Hypothalamus (tissue), 51 donors: ENCODE measurements at regions not wholly inside any gene's neighbourhood (a gene's known extent, or its start where the extent isn't known, plus 50 kb on each side); places are given as distances from the start of the nearest gene placed in this dataset.
"Not testable (repeated sequence)": the region's sequence is repeated elsewhere in the genome, so short reads cannot be mapped to it uniquely, and the experiment has no call there.

Source experiments
- DNase-seq, 51 donors: peaks; one replicate each; lab custom pipeline; 2025; lab: John Stamatoyannopoulos, UW

DNA sequence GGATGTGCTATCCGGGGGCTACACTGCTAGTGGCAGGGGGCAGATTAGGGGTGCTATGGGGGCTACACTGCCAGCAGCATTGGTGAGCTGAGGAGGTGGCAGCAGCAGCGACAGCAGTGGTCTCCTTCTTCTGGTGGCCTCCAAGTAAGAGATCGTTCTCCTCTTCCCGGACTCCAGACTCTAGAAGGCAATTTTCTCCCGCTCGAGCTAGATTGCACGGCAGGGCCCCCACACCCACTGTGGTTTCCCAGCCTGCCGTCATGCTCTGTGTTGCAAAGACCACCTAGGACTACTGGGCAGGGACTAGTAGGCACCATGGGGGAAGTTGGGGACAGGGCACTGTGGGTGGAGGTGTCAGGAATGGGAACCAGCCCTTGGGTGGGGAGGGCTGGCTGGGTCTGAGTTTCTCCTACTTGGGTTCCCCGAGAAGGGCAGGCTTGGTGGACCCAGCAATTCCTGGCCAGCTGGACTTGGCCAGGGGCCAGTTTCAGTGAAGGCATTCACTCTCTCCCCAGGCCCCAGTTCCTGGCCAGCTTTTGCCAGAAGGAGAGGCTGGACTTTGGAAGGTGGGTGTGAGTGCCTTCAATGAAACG lies 203.4 kb upstream of the WSB1 start:
- not testable (repeated sequence) for DNase-seq

DNA sequence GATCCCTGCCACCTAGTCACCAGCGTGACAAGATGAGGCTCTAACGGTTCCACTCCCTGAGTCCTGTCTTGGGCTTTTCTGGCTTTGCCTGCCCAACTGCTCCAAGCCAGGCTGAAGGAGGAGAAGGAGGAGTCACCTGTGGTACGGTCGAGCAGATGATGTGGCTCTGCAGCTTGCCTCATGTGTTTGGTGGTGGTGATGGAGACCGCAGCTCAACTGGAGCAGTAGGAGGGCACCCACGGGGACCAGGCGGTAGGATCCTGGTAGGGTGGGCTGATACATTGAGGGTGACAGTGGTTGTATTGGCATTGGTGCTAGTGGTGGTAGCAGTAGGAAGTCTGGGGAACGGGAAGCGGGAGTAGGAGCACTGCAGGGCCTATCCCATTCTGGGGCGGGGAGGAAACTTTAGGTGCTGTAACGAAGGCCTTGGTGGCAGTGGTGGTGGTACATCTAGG lies 202.8 kb upstream of the WSB1 start:
- DNase-seq: no peak

DNA sequence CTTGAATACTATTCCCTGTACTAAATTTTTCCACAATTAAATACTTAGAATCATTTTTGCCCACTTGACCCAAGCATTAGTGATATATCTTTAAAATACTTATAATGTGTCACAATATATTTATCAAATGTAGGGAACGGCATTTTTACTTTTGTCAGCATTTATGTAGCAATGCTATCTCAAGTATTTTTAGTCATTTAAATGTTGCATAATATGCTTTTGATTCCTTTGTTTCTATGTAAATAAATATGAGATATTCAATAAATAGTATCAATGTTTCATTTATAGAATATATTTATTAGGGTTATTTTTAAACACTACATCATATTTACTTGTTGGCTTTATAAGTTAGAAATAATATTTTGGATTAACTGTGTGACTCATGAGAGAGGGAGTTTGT lies 199.7 kb upstream of the WSB1 start:
- not testable (repeated sequence) for DNase-seq

DNA sequence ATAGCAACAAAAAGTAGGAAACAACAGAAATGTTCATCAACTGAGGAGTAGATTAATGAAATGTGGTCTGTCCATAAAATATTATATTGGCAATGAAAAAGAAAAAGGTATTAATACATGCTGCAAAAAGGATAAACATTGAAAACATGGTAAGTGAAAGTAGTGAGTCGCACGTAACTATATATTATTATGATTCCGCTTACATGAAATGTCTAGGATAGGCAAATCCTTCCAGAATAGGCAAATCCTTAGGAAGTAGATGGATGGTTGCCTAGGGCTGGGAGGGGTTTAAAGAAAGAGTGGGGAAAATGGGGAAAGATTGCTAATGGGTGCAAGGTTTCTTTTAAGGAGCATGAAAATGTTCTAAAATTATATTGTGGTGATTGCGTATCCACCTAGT lies 198.1 kb upstream of the WSB1 start:
- not testable (repeated sequence) for DNase-seq

DNA sequence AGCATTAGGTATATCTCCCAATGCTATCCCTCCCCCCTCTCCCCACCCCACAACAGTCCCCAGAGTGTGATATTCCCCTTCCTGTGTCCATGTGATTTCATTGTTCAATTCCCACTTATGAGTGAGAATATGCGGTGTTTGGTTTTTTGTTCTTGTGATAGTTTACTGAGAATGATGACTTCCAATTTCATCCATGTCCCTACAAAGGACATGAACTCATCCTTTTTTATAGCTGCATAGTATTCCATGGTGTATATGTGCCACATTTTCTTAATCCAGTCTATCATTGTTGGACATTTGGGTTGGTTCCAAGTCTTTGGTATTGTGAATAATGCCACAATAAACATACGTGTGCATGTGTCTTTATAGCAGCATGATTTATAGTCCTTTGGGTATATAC lies 194.6 kb upstream of the WSB1 start:
- not testable (repeated sequence) for DNase-seq

DNA sequence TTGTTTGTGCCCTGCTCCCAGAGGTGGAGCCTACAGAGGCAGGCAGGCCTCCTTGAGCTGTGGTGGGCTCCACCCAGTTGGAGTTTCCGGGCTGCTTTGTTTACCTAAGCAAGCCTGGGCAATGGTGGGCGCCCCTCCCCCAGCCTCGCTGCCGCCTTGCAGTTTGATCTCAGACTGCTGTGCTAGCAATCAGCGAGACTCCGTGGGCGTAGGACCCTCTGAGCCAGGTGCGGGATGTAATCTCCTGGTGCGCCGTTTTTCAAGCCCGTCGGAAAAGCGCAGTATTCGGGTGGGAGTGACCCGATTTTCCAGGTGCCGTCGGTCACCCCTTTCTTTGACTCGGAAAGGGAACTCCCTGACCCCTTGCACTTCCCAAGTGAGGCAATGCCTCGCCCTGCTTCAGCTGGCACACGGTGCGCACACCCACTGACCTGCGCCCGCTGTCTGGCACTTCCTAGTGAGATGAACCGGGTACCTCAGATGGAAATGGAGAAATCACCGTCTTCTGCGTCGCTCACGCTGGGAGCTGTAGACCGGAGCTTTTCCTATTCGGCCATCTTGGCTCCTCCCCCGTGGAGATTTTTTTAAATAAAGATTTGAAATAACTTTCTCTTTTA lies 189.2 kb upstream of the WSB1 start:
- DNase-seq: not testable (repeated sequence)

DNA sequence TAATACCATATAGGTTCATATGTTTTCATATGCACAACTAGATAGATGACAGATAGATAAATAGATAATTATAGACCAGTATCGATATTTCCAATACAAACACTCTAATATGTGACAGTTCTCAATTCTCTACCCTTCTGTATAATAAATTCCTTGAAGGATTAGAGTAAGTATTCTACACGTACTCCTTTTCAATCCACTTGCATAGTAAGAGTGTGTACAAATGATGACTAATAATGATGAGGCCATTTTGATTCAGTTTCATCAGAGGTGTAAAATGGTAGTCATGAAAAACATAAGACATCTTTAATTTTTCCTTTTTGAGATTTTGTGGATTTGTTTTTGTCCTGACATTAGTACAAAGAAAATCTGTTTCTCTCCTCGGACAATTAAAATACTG lies 188.3 kb upstream of the WSB1 start:
- no peak for DNase-seq

DNA sequence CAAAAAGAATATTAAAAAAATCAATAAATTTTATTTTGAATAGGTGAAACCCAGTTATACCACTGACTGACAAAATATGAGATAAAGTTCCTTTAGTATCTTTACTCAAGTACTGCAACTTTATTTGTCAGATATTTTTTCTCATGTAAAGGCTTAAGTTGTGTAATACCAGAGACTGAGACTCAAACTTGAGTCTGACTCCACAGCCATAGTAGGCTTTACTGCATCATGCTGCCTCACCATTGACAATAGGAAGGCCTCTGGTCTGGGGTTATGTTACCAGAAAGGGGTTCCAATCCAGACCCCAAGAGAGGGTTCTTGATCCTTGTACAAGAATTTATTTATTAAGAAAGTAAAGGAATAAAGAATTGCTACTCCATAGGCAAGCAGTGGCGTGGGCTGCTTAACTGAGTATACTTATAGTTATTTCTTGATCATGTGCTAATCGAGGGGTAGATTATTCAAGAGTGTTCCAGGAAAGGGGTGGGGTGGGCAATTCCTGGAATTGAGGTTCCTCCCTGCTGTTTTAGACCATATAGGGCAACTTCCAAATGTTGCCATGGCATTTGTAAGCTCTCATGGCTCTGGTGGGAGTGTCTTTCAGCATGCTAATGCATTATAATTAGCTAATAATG lies 187.4 kb upstream of the WSB1 start:
- no peak for DNase-seq

DNA sequence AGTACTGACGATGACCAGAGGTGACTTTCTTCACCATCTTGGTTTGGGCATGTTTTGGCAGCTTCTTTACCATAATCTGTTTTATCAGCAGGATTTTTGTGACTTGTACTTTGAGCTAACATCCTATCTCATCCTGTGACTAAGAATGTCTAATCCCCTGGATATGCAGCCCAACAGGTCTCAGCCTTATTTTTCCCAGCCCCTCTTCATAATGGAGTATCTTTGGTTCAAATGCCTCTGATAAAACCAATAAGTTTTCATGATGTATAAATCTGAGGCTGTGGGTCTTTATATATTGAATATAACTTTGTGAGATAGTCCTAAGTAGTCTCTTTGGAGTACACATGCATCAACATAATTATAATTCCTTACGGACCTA lies 186.9 kb upstream of the WSB1 start:
- DNase-seq: no peak

DNA sequence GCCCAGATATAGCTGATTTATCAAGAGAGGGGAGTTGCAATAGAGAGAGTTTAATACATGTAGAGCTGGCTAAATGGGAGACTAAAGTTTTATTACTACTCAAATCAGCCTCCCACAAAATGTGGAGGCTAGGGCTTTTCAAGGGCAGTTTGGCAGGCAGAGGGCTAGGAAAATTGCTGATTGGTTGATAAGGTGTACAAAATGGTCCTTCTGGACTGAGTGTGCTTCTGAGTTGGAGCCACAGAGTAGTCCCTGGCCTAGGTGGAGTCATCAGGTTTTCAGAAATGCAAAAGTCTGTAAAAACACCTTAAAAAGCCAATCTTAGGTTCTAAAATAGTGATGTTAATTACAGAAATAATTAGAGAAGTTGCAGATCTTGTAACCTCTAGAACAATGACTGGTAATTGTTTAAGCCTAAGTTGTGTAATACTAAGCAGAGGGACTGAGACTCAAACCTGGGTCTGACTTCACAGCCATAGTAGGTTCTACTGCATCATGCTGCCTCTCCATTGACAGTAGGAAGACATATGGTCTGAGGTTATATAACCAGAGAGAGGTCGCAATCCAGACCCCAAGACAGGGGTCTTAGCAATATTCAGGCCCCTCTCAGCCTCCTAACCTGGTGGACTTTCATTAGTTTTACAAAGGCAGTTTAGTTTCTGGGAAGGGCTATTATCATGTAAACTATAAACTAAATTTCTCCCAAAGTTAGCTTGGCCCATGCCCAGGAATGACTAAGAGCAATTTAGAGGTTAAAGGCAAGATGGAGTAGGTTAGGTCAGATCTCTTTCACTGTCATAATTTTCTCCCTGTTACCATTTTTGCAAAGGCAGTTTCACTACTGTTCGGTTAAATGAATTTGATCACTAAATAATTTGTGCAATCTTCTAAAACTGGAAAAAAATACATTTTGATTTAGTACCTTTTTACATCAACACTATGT lies 186.3 kb upstream of the WSB1 start:
- DNase-seq: not testable (repeated sequence)

DNA sequence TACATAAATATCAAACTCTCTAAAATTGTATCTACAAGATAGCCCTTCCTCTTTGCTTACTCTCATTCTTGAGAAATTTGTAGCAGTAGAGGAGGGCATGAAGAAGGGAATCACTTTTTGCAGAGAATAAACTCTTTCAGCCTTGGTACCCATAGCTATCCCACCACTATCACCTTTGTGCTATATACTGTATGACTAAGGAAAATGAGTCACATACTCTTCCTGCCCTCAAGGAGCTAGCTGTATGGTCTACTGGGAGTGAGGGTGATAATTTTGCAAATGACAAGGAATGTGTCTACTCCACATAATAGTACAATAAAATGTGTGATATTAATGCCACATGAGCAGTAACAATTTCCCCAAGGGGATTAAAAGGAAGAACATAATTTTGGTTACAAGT lies 184.6 kb upstream of the WSB1 start:
- no peak for DNase-seq

DNA sequence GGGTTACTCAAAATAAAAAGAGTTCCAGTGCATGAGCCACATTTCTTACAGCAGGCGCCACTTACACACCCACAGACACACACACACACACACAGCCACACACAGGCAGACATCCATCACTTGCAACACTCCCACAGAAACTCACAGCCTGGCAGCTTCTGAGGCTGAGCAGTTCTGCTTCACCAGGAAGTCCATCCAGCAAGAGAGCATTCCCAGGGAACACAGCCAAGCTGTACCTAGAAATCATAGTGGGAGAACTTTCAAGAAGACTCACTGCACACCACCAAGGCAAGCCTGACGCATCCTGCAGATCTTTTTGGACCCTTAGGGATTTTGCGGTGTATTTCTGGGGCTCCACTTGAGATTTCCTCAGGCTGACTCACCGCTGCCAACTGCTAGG lies 140.9 kb upstream of the WSB1 start:
- peak in 1 of 51 donors; percentile 42 for DNase-seq

DNA sequence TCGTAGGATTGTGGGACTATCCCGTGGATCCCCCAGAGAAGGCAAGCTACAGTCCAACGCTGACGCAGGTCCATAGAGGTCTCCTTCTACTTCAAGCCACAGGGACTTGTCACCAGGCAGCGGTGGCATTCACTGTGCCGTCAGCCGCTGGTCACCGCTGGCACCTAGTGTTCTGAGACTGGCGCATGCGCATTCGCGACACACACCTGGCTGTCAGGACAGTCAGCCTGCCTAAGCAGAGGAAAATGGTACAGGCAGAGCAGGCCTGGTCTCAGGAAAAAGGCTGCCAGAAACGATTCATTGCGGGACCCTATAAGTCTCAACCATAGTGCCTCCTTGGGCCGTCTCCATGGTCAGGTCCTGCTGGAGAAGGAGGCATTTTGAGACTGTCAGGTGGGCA lies 138.0 kb upstream of the WSB1 start:
- no peak for DNase-seq

DNA sequence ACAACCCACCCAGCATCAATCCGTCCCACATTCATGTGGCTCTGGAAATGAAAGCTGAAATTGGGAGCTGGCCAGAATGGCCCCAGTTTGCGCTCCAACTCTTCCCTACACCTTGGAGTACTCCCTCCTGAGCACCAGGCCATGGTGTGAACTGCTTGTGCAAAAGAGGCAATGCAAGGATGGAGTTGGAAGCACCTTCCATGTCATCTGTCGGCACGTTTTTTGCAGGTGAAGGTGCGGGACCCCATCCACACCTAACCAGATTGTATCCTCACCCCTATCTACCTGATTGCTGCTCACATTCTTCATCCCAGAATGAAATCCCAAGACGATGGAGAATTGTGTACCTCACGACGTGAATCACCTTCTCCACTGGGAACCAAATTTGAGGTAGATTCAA lies 136.6 kb upstream of the WSB1 start:
- DNase-seq: no peak

DNA sequence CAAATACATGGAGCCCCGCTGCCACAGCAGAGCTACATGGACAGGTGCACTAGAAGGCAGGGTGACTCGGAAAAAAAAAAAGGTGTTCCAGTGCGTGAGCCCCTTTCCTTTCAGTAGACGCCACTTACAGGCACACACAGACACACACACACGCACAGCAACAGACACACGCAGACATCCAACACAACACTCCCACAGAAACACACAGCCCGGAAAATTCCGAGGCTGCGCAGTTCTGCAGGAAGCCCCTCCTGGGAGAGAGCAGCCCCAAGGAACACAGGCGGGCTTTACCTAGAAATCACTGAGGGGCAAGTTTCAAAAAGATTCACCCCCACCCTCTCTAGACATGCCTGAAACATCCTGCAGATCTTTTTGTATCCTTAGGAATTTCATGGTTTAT lies 136.0 kb upstream of the WSB1 start:
- DNase-seq: no peak

DNA sequence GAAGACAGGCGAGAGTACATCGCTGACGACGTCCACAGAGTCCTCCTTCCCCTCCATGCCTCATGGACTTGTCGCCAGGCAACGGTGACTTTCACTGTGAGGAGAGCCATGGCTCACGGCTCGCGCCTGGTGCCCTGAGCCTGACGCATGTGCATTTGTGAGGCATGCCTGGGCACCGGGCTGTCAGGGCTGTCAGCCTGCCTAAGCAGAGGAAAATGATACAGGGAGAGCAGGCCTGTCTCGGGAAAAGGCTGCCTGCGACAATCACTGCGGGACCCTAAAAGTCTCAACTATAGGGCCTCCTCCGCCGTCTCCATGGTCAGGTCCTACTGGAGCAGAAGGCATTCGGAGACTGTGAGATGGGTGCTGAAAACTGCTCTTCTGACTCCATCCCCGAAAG lies 135.5 kb upstream of the WSB1 start:
- no peak for DNase-seq

DNA sequence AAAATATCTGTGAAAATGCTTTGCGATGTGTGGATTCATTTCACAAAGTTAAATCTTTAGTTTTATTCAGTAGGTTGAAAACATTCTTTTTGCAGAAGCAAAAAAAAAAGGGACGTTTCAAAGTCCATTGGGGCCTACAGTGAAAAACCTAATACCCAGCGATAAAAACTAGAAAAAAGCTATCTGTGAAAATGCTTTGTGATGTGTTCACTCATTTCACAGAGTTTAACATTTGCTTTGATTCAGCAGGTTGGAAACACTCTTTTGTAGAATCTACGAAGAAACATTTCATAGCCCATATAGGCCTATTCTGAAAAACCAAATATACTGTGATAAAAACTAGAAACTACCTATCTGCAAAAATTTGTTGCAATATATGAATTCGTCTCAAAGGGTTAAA lies 113.6 kb upstream of the WSB1 start:
- no peak for DNase-seq

DNA sequence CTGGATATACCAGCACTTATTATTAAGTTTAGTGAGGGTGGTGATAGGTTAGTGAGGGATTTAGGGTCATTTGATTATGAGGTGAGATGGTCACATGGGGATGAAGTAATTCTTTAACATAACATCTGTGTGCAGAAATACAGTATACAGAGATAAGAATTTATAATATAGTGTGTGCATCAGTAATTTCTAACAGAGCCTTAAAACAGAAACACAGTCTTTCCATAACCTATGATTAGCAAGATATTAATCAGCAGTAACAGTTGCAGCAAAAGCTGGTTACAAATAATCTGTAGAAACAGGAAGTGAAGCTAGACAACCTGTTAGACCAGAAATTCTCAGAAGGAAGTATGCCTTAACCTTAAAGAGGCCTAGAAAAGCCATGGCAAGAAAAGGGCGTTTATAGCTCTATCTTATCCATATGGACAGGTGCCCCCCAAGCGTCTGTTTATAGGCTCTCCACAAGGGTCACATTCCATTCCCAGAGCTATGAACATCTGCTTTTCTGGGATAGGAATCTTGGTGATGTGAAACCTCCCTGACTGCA lies 112.5 kb upstream of the WSB1 start:
- DNase-seq: not testable (repeated sequence)

DNA sequence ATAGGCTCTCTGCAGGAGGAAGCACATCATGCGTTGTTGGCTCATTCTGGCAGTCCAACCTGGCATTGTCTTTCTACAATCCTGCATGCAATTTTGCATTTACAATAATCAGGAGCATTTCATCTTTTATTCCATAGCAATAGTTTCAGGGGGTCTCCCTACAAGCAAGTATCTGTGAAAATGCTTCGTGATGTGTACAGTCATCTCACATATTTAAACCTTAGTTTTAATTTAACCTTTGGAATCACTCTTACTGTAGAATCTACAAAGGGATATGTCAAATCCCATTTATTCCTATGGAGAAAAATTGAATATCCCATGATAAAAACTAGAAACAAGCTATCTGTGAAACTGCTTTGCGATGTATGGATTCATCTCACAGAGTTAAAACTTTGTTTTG lies 112.0 kb upstream of the WSB1 start:
- no peak for DNase-seq

DNA sequence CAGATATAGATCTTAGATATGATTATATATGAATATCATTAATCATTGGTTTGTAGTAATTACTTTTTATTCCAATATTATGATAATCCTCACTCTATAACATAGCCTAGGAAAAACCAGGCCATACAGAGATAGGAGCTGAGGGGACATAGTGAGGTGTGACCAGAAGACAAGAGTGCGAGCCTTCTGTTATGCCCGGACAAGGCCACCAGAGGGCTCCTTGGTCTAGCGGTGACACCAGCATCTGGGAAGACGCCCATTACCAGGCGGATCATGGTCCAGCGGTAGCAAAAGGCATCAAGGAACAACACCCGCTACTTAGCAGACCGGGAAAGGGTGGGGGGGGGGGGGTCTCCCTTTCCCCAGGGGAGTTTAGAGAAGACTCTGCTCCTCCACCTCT lies 96.4 kb upstream of the WSB1 start:
- DNase-seq: peak in 2 of 51 donors; percentile 18 to 21

DNA sequence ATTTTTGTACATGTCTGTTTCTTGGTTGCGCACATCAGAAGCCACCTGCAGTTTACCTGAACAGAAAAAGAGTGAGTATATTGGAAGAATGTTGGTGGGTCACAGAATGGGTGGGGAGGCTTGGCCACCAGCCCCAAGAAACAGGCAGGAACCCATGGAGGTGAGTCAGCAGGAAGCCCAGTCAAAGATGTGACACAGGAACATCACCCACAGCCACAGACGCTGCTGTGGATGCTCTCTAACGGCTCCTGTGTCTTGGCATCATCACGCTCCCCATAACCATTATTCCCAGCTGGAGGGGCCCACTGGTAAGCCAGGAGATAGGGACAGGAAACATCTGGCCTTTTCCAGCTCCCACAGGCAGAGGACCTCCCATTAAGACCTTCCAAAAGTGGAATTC lies 94.0 kb upstream of the WSB1 start:
- DNase-seq: no peak
